Panc1 (cell line): ENCODE measurements at regions not wholly inside any gene's neighbourhood (a gene's known extent, or its start where the extent isn't known, plus 50 kb on each side); places are given as distances from the start of the nearest gene placed in this dataset.

ENCODE experiments used
- ATAC-seq: fragments of 200-7000 bp; cut with Tn5 transposase; 2 replicates; pipeline ENCODE4 v1.9.1; 2020; ENCODE audit warnings: mild to moderate bottlenecking, moderate library complexity
- BruUV-seq: library from RNA; stranded (reverse); fragments of 400-500 nt; replicated peaks from 2 replicates; lab custom pipeline; 2021; lab: Mats Ljungman, UMichigan
- CTCF ChIA-PET: fragments of 300-600 bp; sonication (Branson Sonifier 250); formaldehyde crosslinking; loops from one replicate; lab custom pipeline; 2022; ENCODE audit warnings: antibody characterized with exemption; lab: Charles Lee
- POLR2A ChIA-PET: fragments of 300-600 bp; sonication (Branson Sonifier 250); formaldehyde crosslinking; loops from one replicate; lab custom pipeline; 2022; ENCODE audit warnings: antibody characterized with exemption; lab: Charles Lee
- DNase-seq: peaks from one replicate; pipeline ENCODE4 v3.0.0-alpha.2; 2010; ENCODE audit warnings: low read depth, low spot score
- H3K27ac ChIP-seq: 2 replicates; pipeline ENCODE4 v1.5.1; 2011; ENCODE audit warnings: mild to moderate bottlenecking, low read length, inconsistent platforms
- H3K27me3 ChIP-seq: fragments of 200-500 bp; sonication (Bioruptor generic); 2 replicates; pipeline ENCODE4 v1.6.0; 2014; ENCODE audit warnings: low read length, inconsistent platforms; ENCODE audit not compliant: control insufficient read depth, insufficient read depth
- H3K36me3 ChIP-seq: fragments of 200-500 bp; sonication (Bioruptor generic); 2 replicates; pipeline ENCODE4 v1.5.1; 2014; ENCODE audit warnings: inconsistent platforms, mild to moderate bottlenecking, low read length, moderate library complexity; ENCODE audit not compliant: control insufficient read depth, insufficient read depth
- H3K4me1 ChIP-seq: 2 replicates; pipeline ENCODE4 v1.5.1; 2011; ENCODE audit warnings: inconsistent platforms, mild to moderate bottlenecking, low read length, moderate library complexity; ENCODE audit not compliant: control insufficient read depth, insufficient read depth
- H3K4me3 ChIP-seq, 2 experiments: 2 replicates each; pipeline ENCODE4 v1.5.1; 2011 to 2012; ENCODE audit warnings: low read depth in 2 of 2, low read length in 2 of 2, mild to moderate bottlenecking in 2 of 2, inconsistent platforms in 1 of 2, moderate library complexity in 1 of 2
- H3K9me3 ChIP-seq: fragments of 200-500 bp; sonication (Bioruptor generic); 2 replicates; pipeline ENCODE4 v1.5.1; 2014; ENCODE audit warnings: low read depth, mild to moderate bottlenecking, inconsistent platforms, low read length, moderate library complexity; ENCODE audit not compliant: control insufficient read depth, insufficient read depth
- CTCF ChIP-seq: fragments of 450-650 bp; IDR thresholded peaks from 2 replicates; pipeline ENCODE4 v1.5.1; 2017; ENCODE audit warnings: mild to moderate bottlenecking
- POLR2AphosphoS5 ChIP-seq: IDR thresholded peaks from 2 replicates; pipeline ENCODE4 v1.6.1; 2012; ENCODE audit warnings: mild to moderate bottlenecking, low read depth, low read length, moderate library complexity
- SIN3A ChIP-seq: IDR thresholded peaks from 2 replicates; pipeline ENCODE4 v1.6.1; 2012; ENCODE audit warnings: low read depth, mild to moderate bottlenecking, low read length, moderate library complexity, borderline replicate concordance; ENCODE audit not compliant: insufficient read depth
- TCF7L2 ChIP-seq: IDR thresholded peaks from 2 replicates; pipeline ENCODE4 v1.6.1; 2011; ENCODE audit warnings: mild to moderate bottlenecking, low read depth, low read length, inconsistent platforms
- in situ Hi-C: cut with HindIII; loops from 2 replicates; pipeline ENCODE4 v1.10.0; 2016; ENCODE audit warnings: low sequenced_read_pairs, low pct_unique_long_range_greater_than_20kb
- intact Hi-C: fragments of 100-400 bp; cut with micrococcal nuclease; formaldehyde crosslinking; loops from one replicate; pipeline ENCODE4 v1.10.0; 2022; ENCODE audit not compliant: unreplicated experiment
- TF ChIP-seq, protein P1 (sequence below), 2 experiments: IDR thresholded peaks; 2 replicates each; pipeline ENCODE4 v1.6.1; 2011 to 2012; ENCODE audit warnings: low read depth in 2 of 2, control low read depth in 1 of 2, low read length in 1 of 2, mild to moderate bottlenecking in 1 of 2, moderate library complexity in 1 of 2; ENCODE audit not compliant: insufficient read depth in 1 of 2

GRCh38 chr13:112143753-112144615, 77.0 kb downstream of the SOX1 start:
- ChIA-PET POLR2A (no interaction called here), CTCF (no interaction called here)
- Histone ChIP-seq H3K9me3 (no peaks in the 10 kb centered on the region), H3K27ac (no peak overlapping the region), H3K36me3 (no peaks in the 10 kb centered on the region), H3K27me3 (no peaks in the 10 kb centered on the region), H3K4me3 (no peak overlapping the region), H3K4me1 (no peaks in the 10 kb centered on the region)
- in situ Hi-C loops (no loop called here), intact Hi-C loops (no loop called here)
- DNase-seq (no peak), ATAC-seq (no peak)
- TF ChIP-seq SIN3A (no peak), POLR2AphosphoS5 (no peak), CTCF (no peak), TCF7L2 (no peak)
- TF ChIP-seq, protein P1, sequence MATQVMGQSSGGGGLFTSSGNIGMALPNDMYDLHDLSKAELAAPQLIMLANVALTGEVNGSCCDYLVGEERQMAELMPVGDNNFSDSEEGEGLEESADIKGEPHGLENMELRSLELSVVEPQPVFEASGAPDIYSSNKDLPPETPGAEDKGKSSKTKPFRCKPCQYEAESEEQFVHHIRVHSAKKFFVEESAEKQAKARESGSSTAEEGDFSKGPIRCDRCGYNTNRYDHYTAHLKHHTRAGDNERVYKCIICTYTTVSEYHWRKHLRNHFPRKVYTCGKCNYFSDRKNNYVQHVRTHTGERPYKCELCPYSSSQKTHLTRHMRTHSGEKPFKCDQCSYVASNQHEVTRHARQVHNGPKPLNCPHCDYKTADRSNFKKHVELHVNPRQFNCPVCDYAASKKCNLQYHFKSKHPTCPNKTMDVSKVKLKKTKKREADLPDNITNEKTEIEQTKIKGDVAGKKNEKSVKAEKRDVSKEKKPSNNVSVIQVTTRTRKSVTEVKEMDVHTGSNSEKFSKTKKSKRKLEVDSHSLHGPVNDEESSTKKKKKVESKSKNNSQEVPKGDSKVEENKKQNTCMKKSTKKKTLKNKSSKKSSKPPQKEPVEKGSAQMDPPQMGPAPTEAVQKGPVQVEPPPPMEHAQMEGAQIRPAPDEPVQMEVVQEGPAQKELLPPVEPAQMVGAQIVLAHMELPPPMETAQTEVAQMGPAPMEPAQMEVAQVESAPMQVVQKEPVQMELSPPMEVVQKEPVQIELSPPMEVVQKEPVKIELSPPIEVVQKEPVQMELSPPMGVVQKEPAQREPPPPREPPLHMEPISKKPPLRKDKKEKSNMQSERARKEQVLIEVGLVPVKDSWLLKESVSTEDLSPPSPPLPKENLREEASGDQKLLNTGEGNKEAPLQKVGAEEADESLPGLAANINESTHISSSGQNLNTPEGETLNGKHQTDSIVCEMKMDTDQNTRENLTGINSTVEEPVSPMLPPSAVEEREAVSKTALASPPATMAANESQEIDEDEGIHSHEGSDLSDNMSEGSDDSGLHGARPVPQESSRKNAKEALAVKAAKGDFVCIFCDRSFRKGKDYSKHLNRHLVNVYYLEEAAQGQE (IDR thresholded peaks at IDR 0.05; ENCODE audit: insufficient read depth in 1 of 2, low read depth in 2 of 2, low read length in 1 of 2) = no peak
- BruUV-seq = no TSS peak

DNA sequence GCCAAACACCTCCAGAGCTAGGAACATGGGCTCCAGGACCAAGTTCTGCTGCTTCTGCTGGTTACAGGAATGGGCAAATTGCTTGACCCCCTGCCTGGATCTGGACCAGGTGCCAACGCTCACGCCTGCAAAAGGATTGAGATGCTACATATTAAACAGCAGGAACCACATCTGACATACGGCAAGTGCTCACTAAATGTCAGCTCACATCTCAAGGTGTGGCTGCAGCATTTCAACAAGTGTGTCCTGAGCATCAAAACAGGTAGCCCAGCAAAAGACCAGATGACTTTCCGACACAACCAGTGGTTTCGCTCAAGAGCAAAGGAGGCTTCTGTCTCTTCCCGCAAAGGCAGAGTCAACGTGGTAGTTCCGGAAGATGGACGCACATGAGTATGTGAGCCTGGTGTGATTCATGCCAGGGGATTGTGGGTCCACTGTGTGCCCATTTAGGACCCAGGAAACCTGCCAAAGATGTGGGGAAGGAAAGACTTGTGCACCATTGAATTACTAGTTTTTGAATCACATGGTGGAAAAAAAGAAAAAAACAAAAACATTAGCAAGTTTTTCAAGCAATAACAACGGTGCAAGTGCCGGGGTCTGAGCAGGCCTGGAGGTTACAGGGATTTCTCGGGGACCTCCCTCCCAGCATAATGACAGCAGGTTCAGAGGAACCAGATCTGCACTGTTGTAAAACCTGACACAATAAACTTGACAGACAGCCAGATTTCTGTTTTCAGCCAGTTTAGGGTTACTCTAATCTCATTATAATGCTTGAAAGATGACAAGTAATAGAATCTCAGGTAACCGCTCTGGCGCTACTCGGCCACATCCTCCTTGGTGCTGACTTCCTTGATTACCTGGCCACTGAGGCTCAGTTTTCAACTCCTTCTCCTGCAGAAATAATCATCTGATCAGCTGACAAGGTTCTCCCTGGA, 77.9 kb downstream of the SOX1 start:
- intact Hi-C loops (no loop called here), in situ Hi-C loops (no loop called here)
- Histone ChIP-seq H3K9me3 (no peaks in the 10 kb centered on the region), H3K27me3 (no peaks in the 10 kb centered on the region), H3K36me3 (no peaks in the 10 kb centered on the region), H3K4me3 (no peak overlapping the region), H3K4me1 (no peaks in the 10 kb centered on the region), H3K27ac (no peak overlapping the region)
- BruUV-seq = no TSS peak
- POLR2A ChIA-PET = no interaction called here
- ATAC-seq (no peak), DNase-seq (no peak)
- TF ChIP-seq SIN3A (no peak), TCF7L2 (no peak), POLR2AphosphoS5 (no peak), CTCF (no peak)
- TF ChIP-seq, protein P1 (IDR thresholded peaks at IDR 0.05; ENCODE audit: insufficient read depth in 1 of 2, low read depth in 2 of 2, low read length in 1 of 2) = no peak
- CTCF ChIA-PET = no interaction called here
